NCI-H187 (cell line): ENCODE measurements at regions not wholly inside any gene's neighbourhood (a gene's known extent, or its start where the extent isn't known, plus 50 kb on each side); places are given as distances from the start of the nearest gene placed in this dataset.

Experiments
- DNase-seq, 2 experiments: peaks; one replicate each; lab custom pipeline; 2025; lab: John Stamatoyannopoulos, UW

DNA sequence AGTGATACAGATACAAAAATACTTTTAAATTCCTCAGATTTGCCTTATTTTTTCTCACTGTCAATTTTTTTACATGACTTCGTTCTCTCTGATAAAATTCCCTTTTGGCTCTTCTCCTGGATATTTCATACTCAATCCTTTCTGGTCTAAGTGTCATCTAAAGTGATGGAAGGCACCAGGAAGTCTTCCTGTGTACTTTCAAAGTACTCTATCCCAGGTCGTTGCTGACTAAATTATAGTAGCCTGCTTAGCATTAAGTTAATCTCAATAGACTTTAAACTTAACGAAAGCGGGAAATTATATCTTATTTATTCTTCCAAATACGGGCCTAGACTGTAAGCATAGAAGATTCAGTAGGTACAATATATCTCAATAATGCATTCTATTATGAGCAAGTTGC, 67.8 kb downstream of the CASP12 start:
- no peak for DNase-seq

- no peak for DNase-seq
Measured at GRCh38 chr11:104830080-104830479, 68.2 kb downstream of the CASP12 start.

GRCh38 chr11:104826772-104827171, 71.5 kb downstream of the CASP12 start:
- DNase-seq = no peak

DNA sequence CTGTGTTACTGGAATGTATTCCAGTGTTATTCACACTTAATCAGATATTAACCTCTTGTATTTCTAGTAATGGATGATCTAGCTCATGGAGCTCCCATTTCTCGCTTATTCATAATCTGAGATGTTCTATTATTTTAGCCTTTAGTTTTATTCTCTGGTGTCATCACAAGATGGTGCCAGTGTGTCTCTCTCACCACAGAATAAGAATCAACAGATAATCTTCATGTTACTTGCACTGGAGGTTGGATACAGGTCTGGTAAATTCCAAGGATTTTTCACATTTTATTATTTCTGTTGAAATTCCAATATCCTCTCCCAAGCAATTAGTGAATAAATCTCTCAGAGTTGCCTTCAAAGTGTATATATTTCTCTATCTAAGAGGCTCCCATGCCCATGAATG, 74.6 kb downstream of the CASP12 start:
- DNase-seq = no peak

DNA sequence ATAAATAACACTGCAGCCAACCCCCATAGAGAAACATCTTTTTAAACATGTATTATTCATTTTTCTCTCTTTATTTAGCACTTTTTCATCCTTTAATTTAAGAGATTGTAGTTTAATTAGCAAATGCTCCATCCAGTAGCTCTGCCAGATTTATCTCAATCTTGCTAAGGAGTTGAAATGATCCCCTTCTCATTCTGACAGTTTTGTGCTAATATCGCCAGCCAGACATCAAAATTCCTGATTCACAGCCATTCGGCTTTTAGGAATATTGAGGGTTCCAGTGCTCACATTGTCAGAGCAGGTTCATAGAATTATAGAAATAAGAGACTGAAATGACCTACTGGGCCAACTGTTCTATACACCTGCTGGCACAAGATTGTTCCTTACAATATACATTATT, 77.8 kb downstream of the CASP12 start:
- no peak for DNase-seq

DNA sequence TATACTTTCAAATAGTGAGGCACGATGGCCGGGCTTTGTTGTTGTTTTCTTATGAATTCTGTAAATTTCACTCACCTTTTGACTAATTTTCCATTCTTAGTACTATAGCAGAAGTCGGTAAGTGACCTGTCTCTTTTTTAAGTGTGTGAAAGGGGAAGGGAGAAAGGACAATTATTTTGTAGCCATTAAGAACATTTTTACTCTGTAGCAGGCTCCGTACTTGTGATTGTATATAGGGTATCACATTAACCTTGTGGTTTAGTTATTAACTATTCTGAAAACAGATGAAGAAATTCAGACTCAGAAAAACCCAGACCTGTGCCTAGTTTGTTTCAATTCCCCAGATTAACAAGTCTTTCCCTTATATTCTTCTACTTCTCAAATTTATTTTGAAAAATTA, 78.7 kb downstream of the CASP12 start:
- DNase-seq = no peak

DNA sequence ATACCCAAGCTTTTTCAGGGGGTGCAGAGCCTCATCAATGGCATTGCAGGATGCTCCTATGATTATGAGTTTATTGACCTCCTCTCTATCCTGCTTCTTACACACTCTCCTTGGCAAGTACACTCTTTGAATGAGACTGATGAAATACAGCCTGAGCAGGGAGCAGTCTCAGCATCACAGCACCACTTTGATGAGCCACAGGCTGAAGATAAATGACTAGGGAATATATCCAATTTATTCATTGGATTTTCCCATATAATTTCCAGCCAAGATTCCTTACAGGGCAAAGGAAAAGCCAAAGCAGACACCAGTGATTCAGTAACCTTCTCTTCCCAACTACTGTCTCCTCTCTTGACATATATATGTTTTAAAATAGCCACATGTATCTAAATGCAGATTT, 79.2 kb downstream of the CASP12 start:
- no peak for DNase-seq

GRCh38 chr11:104817973-104818372, 80.3 kb downstream of the CASP12 start:
- DNase-seq = no peak

DNA sequence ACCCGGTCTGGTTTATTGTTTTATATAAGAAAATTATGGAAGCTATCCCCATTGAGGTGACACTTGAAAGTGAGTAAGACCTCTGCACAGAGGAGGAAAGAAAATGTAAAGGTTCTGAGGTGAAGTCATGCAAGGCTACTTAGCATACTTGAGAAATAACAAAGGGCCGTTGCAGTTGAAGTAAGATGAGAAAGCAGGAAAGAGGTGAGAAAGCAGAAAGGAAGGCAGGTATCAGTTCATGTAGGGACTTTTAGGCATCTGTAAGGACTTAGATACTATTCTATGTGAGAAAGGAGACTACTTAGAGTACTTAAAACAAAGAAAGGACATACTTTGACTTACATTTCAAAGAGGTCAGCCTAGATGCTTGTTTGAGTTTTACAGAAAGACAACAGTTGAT, 84.7 kb downstream of the CASP12 start:
- DNase-seq = no peak

GRCh38 chr11:104812103-104812788, 86.0 kb downstream of the CASP12 start:
- no peak for DNase-seq

DNA sequence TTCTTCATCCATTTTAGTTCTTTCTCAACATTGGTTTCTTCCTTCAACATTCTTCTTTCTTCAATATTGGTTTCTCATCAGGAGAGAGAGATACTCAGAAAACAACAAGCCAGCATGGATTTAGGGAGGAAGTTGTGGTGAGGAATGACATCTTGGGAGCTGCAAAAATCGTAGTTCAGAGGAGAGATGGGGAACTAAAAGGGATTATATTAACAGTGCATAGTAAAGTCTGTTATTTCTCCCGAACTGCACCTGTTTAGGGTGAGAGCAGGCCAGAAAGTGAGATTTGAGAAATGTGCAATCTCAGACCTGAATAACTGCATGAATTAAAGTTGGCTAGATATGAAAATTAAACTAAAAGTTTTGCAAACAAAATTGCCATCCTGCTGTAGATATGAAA, 94.5 kb downstream of the CASP12 start:
- DNase-seq = no peak

DNA sequence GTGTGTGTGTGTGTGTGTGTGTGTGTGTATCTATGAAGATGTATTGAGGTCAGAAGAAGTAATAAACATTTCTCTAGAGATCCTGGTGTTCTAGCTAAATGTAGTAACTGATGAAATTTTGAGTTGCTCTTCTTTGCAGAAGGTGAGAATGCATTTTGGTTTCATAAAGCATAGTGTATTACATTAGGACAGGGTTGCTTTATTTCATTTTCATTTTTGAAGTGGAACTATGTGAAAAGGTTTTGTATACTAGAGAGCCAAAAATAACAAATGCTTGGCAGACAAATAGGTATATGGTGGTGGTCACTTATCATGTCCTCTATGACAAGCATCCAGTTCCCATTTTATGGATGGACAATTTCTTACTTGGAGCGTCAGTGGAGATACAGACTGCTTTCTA, 99.0 kb downstream of the CASP12 start:
- no peak for DNase-seq

DNA sequence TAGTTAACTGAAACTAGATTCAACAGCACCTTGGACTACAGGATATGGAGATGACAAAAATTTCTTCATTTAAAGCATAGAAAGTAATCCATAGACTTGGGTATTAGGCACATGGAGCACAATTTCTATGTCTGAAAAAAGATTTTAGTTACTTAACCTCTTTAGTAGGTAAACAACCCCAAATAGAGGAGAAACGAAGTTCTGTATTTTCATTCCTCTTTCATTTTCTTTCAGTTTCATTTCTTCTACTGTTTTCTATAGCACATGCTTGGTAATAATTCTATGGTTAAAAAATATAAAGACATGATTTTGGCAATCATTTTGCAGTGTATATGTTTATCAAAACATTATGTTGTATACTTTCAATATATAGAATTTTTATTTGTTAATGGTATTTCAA, 99.5 kb downstream of the CASP12 start:
- DNase-seq = no peak

- no peak for DNase-seq
Measured at GRCh38 chr11:104796301-104796700, 102.0 kb downstream of the CASP12 start.

GRCh38 chr11:104795501-104796213, 102.6 kb downstream of the CASP12 start:
- DNase-seq = no peak

DNA sequence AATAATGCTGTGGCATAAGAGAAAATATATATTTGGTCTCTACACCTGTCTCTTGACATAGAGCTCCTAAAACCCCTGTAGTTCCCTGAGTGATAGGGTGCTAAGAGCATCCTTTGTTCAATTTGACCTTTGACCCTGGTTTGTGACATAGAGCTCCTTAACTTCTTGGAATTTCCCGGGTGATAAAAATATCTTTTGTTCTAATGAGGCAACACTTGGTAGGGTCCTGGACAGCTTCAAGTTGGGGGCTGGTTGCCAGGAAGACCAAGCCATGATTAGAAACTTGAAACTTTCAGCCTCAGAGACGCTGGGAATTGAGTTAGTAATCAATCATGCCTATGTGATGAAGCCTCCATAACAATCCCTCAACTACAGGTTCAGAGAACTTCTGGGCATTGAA, 105.4 kb downstream of the CASP12 start:
- no peak for DNase-seq

DNA sequence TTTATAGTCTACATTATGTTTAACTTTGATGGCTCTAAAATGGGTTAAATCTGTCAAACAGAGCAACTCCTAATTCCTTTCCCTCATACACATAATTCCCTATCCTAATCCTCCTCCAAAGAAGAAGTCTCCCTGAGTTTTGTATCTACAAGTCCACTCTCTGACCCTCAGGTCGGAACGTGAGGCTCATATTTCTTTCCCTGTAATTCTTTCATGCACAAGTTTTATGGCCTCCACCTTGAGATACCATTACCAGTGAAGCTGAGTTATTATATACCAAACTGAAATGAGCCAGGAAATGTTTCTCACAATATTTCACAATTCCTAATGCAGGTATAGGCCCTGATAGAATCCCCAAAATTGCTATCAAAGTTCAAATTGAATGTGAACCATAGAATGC, 106.4 kb downstream of the CASP12 start:
- DNase-seq = no peak

DNA sequence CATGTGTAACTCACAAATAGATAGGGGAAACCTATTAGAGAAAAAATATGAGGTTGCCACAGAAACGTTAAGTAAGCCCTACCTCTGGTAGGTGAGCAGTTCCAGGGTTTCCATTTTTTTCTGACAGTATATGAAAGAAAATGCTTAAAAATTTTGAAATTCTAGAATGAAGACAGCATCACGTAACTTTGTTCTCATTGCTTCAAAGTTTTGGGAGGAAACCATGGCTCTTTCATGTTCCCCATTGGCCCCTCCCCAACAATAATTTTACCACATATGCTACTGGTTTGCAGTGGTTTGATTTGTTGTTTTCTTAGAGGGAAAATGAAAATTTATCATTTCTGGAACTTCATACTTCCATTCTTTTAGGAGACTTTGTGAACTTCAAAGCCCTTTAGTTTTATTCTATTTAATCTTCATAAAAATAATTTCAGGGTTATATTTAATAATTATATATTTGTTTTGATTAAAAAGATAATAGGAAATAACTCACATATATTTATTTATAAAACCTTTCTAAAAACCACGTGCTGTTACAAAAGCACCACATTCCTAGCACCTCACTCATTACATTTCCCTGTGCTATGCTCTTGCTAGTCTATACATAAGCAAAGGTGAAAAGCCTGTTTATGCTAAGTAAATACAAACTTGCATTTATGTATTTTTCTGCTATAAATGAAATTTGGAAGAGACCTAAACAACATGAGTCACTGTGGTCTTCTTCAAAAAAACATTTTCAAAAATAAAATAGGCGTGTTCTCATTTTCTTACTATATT, 113.4 kb downstream of the CASP12 start:
- no peak for DNase-seq

- no peak for DNase-seq
Measured at GRCh38 chr11:104783241-104783640, 115.0 kb downstream of the CASP12 start.

DNA sequence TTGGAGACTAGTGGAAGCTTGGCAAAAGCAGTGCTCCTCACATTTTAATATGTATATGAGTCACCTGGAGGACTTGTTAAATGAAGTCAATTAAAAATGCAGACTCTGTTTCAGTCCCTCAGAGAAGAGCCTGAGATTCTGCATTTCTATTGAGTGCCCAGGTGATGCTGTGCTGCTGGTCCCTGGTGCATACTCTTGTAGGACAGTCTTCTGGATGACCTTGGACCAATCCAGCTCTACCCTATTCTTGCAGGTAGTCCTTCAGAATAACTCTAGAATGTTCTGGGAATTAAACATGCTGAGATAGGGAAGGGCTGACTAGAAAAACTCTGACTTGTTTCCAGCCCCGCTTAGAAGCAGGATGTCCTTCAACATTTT, 115.9 kb downstream of the CASP12 start:
- no peak for DNase-seq

DNA sequence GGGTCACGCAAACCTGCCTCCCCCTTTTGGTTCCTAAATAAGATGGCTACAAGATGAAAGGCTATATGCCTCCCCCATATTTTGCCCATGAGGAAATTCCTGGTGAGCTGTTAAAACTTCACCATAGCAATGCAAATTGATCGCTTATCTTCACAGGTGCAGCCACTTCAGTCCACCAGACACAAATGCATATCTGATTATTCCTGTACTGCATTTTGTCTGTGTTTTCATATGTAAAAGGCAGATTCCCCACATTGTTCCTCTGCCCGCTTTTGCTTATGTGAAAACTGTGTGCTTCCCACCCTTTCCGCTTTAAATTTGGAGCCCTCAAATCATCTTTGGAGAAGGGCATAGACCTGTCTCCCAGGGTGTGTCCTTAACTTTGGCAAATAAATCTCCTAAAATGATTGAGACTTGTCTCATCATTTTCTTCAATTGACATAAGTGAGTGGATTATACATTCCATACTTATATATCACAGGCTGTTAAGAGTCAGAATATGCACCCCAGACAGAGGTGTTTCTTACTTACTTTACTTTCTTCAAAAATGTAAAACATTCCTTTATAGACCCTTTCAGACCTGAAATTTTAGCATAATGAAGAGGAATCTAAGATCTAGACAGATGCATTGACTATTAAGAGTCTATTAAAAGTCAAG, 116.4 kb downstream of the CASP12 start:
- no peak for DNase-seq

DNA sequence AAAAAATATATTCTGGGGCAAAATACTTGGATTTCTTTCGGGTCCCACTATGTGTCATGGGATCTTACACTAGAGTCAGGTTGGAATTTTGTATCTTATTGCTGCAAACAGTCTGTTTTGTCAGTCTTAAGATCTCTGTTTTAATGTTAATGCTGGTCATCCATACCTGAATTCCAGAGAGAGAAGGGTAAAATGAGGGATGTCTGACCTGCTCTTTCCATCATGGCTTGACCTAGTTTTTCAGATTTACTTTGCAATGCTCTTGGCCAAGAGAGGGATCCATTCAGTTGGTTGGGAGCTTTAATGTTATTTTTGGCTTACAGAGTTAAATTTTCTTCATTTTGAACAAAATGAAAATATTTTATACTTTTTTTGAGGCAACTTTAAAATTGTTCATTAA, 117.2 kb downstream of the CASP12 start:
- no peak for DNase-seq
